SW480 (cell line): ENCODE measurements at regions not wholly inside any gene's neighbourhood (a gene's known extent, or its start where the extent isn't known, plus 50 kb on each side); places are given as distances from the start of the nearest gene placed in this dataset.
A peak's percentile ranks its signal among the peaks of the same experiment; 100 is the strongest.
"Not testable (repeated sequence)": the region's sequence is repeated elsewhere in the genome, so short reads cannot be mapped to it uniquely, and the experiment has no call there.

Experiments used
- DNase-seq: peaks from one replicate; pipeline ENCODE4 v3.0.0-alpha.2; 2016; ENCODE audit warnings: low spot score

- DNase-seq = not testable (repeated sequence)
Observed at GRCh38 chr12:90208379-90208778, 499.7 kb upstream of the ATP2B1 start.

GRCh38 chr12:90207799-90208198, 499.2 kb upstream of the ATP2B1 start:
- DNase-seq = no peak

GRCh38 chr12:90205165-90205564, 496.5 kb upstream of the ATP2B1 start:
- DNase-seq = no peak

GRCh38 chr12:90203556-90203955, 494.9 kb upstream of the ATP2B1 start:
- no peak for DNase-seq

- no peak for DNase-seq
Observed at GRCh38 chr12:90199006-90199405, 490.4 kb upstream of the ATP2B1 start.

- no peak for DNase-seq
Observed at GRCh38 chr12:90193500-90193899, 484.9 kb upstream of the ATP2B1 start.

- no peak for DNase-seq
Observed at GRCh38 chr12:90188857-90189256, 480.2 kb upstream of the ATP2B1 start.

GRCh38 chr12:90183201-90183600, 474.6 kb upstream of the ATP2B1 start:
- DNase-seq = no peak

GRCh38 chr12:90181216-90181615, 472.6 kb upstream of the ATP2B1 start:
- no peak for DNase-seq

GRCh38 chr12:90174956-90175355, 466.3 kb upstream of the ATP2B1 start:
- no peak for DNase-seq

- DNase-seq = peak; percentile 14
Observed at GRCh38 chr12:90174198-90174510, 465.5 kb upstream of the ATP2B1 start.

- no peak for DNase-seq
Observed at GRCh38 chr12:90173499-90174197, 465.0 kb upstream of the ATP2B1 start.

- no peak for DNase-seq
Observed at GRCh38 chr12:90172524-90172923, 463.9 kb upstream of the ATP2B1 start.

GRCh38 chr12:90170740-90171139, 462.1 kb upstream of the ATP2B1 start:
- no peak for DNase-seq

GRCh38 chr12:90167518-90168208, 459.0 kb upstream of the ATP2B1 start:
- DNase-seq = no peak

- no peak for DNase-seq
Observed at GRCh38 chr12:90166671-90167070, 458.0 kb upstream of the ATP2B1 start.

- DNase-seq = no peak
Observed at GRCh38 chr12:90166012-90166411, 457.4 kb upstream of the ATP2B1 start.

- DNase-seq = no peak
Observed at GRCh38 chr12:90163975-90164374, 455.3 kb upstream of the ATP2B1 start.

GRCh38 chr12:90153827-90154226, 445.2 kb upstream of the ATP2B1 start:
- DNase-seq = no peak

GRCh38 chr12:90152897-90153624, 444.4 kb upstream of the ATP2B1 start:
- peak; percentile 17 for DNase-seq

- DNase-seq = no peak
Observed at GRCh38 chr12:90151491-90152015, 442.9 kb upstream of the ATP2B1 start.

- DNase-seq = no peak
Observed at GRCh38 chr12:90149453-90149852, 440.8 kb upstream of the ATP2B1 start.
